HG02763 (cell line): ENCODE measurements at regions not wholly inside any gene's neighbourhood (a gene's known extent, or its start where the extent isn't known, plus 50 kb on each side); places are given as distances from the start of the nearest gene placed in this dataset.
"Not testable (repeated sequence)": the region's sequence is repeated elsewhere in the genome, so short reads cannot be mapped to it uniquely, and the experiment has no call there.

ENCODE experiments used
- ATAC-seq: cut with Tn5 transposase; IDR thresholded peaks from one replicate; pipeline ENCODE4 v1.9.1; 2021; ENCODE audit warnings: mild to moderate bottlenecking, moderate library complexity; ENCODE audit not compliant: unreplicated experiment

DNA sequence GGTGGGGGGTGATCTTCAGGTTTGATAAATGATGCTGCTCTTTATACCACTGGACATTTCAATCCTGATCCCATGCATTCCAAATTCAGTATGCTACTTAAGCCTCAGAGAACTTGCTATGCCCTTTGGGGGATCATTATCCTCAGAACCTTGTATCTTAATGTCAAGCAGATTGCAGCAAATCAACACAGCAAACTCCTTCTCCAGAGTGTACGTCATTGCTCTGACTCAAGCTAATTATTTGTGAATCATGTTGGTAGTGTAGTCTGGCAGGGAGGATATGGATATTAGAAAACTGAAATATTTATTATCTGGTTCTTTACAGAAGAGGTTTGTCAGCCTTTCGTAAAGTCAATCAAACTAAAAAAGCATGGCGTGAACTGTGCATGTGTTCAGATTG is 562.5 kb upstream of the FAM98A start:
- ATAC-seq, result no peak

DNA sequence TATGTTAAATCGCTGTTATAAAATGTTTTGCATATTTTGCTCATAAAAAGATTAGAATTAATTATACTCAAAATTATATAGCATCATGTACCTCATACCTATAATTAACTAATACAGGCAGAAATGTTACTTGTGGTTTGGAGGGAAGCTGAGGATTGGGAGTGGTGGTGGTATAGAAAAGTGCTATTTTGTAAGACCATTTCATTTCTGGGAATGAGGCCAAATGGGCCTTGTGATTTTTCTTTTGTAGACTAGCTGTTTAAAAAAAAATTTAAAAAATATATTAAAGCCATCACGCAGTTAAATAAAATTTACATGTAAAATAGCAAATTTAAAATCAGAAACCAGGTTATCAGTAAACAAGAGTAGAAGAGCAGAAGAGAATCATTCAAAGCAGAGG is 560.8 kb upstream of the FAM98A start:
- ATAC-seq, result no peak

DNA sequence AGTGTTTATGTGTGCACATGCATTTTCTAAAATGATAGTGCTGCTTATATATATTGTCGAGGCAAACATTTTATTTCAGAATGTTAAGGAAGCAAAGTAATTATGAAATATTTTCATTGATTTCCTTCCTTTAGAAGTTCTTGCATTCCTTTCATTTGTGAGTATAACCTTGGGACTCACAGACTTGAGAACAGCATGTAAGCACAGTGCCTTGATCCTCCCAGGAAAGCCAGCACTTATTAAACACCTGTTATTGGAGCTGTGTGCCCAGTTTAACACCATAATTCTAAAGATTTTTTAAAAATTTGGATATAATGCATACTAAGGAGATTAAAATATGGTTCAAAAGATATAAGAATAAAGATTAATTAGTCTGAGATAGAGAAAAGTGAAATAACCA is 554.4 kb upstream of the FAM98A start:
- ATAC-seq, result no peak

DNA sequence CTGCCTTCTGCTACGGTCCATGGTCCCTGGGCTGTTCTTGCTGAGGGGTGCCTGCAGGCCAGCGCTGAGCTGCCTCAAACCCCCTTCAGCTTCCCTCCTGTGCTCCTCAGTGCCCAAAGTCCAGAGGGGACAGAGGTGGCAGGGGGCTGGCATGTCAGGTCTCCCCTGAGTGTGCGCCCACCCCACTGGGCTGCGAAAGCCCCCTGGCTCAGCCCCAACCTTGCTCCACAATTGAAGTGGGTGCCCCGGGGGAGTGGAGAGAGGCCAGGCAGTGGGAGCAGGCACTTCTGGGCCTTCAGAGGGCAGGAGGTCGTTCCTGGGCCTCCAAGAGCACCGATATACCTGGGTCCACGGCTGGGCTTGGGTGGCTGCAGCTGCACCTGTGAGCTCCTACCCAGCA is 548.7 kb upstream of the FAM98A start:
- no peak for ATAC-seq

DNA sequence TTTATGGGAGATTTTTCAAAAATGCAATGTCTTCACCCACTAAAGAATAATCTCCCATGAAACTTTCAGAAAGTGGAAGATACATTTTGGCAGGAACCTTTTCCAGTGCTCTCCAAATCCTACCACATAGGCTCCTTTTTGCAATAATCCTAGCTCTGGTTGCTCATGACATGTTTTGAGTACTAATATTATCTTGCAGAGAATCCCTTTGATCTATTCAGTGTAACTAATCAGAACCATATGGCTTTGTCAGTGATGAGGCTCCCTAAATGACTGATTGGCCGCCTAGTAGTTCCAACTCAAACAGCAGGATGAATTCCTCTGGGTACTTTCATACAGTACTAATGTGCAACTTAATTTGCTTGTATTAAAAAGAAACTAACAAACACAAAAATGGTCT is 544.0 kb upstream of the FAM98A start:
- no peak for ATAC-seq

DNA sequence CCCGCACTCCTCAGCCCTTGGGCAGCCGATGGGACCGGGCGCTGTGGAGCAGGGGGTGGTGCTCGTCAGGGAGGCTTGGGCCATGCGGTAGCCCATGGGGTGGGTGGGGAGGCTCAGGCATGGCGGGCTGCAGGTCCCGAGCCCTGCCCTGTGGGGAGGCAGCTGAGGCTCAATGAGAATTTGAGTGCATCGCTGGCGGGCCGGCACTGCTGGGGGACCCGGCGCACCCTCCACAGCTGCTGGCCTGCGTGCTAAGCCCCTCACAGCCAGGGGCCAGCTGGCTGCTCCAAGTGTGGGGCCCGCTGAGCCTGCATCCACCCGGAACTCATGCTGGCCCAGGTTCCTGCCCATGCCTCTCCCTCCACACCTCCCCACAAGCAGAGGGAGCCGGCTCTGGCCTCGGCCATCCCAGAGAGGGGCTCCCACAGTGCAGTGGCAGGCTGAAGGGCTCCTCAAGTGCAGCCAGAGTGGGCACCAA is 543.5 kb upstream of the FAM98A start:
- ATAC-seq, result not testable (repeated sequence)

DNA sequence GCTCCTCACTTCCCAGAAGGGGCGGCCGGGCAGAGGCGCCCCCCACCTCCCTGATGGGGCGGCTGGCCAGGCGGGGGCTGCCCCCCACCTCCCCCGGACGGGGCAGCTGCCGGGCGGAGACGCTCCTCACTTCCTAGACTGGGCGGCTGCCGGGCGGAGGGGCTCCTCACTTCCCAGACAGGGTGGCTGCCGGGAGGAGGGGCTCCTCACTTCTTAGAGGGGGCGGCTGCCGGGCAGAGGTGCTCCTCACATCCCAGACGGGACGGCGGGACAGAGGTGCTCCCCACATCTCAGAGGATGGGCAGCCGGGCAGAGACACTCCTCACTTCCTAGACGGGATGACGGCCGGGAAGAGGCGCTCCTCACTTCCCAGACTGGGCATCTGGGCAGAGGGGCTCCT is 534.0 kb upstream of the FAM98A start:
- ATAC-seq, result not testable (repeated sequence)

DNA sequence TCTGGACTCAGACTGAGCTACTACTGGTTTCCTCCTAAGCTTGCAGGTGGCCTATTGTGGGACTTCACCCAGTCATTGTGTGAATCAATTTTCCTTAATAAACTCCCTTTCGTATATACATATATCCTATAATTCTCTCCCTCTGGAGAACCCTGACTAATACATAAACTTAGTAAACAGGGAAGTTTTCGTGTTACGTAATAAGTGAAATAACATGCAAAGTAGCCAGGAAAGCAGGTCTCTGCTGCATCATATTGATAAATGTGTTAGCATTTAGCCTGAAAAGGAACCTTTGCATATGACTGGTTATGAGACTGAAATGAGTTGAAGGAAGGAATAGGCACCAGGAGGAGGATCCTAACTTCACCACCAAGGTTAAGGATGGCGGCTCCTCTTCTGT is 527.2 kb upstream of the FAM98A start:
- ATAC-seq, result no peak

DNA sequence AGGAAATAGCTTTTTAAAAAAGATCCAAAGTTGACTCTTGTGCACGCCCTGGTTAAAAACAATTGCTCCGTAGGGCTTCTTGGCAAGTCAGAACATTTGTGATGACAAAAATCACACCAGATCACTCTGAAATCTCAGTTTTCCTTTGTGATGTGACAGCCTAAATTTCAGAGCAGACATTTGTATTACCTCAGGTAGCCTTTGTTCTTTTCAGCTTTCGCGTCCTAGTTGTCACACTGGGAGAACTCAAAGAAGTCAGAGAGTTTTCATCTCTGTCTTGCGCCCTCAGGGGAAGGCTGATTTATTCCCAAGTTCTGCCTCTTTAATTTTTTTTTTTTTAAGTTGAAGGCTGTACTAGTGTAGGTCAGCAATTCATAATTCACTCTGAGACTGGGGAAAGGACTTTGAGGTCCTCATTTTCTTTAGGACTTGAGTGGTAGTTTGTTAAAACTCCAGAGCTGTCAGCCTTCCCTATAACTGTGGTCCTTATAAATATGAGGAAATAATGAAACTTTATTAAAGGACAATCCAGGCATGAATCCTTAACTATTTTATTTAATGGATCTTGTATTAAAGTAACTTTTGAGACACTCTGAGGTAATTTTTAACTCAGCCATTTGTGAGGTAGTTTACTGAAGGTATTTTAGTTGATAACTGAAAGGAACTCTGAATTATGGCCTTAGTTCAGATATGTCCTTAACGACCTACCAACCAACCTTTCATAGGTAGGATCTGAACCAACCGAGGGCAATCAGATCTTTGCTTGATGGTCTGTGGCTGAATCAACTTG is 525.1 kb upstream of the FAM98A start:
- ATAC-seq, result no peak

DNA sequence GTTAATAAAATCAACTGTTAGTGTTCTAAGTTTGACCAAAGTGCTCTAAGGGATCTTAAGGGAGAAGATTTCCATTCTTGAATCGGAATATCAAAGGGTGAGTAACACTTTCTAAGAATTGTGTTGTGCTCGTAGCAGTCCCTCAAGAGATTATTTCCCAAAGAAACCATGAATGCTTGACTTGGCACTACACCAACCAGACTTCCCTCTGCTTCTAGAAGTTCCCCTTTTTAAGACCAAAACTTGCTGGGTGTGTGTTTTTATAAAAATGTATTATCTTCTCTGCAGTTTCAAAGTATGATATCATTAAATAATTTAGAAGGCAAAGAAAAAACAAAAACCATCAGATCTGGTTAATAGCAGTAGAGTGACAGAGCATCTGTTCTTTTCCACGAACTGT is 522.0 kb upstream of the FAM98A start:
- no peak for ATAC-seq

DNA sequence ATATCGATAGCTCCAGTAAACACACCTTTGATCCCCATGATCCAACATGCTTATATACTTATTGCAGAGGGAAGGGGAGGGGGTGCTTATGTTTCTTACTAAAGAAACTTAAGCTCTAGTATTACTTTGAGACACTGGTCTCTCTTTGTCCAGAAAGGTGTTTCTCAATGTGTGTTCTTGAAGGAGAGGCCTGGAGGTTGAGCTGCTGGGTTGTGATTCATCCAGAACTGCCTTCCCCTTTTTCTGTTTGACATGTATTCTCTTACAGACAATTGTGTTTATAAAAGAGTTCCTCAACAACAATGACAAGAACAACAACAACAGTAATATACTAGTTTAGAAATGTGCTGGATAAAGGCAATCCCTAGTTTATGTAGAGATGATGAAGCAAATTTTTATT is 516.0 kb upstream of the FAM98A start:
- ATAC-seq, result no peak

DNA sequence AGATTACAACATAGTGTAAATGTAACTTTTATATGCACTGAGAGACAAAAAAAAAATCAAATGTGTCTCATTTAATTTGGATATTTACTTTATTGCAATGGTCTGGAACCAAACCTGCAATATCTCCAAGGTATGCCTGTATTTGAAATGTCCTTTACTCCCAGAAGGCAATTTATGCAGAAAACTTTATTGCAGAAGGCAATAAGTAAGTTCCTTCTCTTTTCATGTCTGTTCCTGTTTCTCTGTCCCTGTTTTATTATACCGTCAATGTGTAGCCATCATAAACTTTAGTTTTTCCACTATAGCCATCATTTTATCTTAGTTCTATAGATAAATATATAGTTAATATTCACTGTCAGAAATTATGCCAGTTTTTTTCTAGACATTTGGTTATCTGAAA is 513.1 kb upstream of the FAM98A start:
- no peak for ATAC-seq

DNA sequence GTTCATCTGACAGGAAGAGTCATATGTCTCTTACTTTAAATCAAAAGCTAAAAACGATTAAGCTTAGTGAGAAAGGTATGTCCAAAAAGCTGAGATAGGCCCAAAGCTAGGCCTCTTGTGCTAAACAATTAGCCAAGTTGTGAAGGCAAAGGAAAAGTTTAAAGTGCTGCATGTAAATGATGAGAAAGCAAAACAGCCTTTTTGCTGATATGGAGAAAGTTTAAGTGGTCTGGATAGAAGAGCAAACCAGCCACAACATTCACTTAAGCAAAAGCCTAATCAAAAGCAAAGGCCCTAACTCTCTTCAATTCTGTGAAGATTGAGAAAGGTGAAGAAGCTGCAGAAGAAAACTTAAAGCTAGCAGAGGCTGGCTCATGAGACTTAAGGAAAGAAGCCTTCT is 511.3 kb upstream of the FAM98A start:
- ATAC-seq, result no peak

DNA sequence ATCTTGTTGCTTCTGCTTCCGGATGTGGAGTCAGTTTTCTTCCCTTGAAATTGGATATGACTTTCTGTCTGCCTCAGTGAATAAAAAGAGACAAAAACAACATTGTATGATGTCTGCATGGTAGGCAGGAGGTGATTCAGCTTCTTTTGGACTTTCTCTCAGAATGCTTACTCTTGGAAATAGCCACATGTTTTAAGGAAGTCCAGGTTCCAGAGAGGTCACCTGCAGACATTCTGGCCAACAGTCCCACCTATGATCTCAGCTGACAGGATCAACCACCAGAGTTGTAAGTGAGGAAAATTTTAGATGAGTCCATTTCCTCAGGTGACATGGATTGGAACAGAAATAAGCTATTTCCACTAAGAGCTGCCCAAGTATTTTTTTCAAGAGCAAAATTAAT is 508.7 kb upstream of the FAM98A start:
- no peak for ATAC-seq

DNA sequence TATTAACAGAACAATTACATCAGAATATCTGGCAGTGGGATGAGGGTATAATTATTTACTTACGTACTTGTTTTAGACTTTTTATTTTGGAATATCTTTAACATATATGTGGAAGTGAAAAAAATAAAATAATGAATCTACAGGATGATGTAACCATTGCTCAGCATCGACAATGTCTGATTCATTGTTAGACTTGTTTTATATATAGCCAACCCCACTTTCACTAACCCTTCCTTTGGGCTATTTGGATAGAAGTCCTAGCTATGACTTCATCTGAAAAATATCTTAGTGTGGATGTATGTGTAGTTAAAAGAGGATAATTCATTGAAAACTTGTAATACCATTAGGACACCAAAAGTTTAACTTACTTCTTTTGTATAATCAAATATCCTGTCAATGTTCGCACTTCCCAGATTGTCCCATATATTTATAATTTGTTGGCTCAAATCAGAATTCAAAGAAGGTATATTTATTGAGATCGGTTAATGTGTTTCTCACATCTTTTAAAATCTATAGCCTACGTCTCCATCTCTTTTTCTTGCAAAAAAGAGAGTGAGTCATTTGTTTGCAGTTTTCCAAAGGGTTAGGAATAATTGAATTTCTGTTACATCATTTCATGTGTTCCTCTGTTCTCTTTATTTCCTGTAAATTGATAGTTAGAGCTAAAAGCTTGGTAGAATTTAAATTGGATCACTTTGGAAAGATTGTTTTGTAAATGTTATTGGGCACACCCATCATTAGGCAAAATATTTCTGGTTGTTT is 506.1 kb upstream of the FAM98A start:
- no peak for ATAC-seq

DNA sequence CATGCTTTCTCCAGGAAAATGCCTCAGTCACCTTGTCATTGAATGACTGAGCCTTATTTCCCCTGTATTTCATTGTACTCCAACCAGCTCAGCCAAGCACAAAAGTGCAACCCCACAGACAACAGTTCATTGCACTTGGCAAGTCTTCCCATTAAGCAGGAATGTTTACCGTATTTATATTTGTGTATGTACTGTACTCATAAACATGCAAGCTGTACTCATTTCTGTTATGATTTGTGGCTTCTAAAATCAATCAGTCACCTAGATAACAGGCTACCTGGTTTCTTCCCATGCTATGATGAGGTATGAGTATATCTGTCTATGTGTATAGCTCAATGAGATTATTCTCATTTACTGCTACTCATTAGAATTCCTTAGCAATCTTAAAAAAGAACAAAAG is 505.5 kb upstream of the FAM98A start:
- ATAC-seq, result no peak

DNA sequence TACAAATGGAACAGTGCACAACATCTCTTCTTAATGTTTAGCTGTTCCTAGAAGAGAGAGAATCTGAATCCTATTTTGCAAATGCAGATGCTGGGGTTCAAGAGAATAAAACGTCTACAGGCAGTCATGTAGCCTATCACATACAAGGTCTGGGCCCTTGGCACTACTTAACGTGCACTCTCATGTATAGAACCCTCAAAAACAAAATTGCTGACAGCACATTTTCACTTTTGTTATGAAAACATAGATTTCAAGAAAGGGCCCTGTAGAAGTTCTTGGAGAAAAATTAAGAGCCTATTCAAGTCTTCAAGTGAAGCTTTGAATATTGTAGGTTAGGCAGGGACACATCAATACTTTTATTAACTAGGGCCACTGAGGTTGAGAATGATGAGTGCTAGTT is 504.3 kb upstream of the FAM98A start:
- ATAC-seq, result no peak

DNA sequence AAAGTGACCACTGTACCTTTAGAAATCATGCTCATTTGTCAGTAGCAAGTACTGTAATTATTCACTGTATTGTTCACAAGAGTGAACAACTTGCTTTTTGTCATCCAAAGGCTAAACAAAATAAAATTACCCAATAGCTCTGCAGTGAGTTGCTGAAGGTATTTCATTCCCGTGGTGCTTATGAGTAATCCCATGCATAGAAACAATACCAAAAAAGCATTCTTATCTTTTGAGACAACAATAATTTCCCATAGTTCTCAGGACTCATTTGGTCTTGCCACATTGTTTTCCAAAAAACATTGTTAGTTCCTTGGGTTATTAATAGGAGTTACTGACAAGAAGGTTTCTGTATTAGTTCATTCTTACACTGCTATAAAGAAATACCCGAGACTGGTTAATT is 503.2 kb upstream of the FAM98A start:
- ATAC-seq, result no peak

DNA sequence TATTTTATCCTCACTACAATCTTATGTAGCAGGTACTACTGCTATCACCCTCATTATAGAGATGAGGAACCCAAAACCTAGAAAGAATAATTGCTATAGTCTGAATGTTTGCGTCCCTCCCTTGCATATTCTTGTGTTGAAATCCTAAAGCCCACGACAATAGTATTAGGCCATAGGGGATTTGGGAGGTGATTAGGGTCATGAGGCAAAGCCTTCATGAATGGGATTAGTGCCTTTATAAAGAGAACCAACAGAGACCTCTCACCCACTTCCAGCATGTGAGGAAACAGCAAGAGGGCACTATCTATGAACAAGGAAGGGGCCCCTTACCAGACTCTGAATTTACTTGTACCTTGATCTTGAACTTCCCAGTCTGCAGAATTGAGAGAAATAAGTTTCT is 500.3 kb upstream of the FAM98A start:
- ATAC-seq, result no peak

DNA sequence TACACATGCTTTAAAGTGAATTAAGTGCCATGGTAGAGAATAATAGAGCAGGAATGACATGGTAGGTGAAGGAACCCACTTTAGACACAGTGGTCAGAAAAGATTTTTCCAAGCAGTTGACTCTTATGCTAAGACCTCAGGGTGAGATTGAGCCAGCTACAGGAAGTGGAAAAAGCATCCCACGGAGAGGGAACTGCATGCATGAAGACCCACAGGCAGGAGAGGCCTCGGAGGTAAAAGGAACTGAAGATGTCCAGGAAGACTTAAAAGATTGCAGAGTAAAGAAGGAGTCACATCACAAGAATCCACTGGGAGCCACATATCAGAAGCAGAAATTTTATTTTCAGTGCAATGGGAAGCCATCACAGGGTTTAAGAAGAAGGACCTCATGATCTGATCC is 499.2 kb upstream of the FAM98A start:
- no peak for ATAC-seq

DNA sequence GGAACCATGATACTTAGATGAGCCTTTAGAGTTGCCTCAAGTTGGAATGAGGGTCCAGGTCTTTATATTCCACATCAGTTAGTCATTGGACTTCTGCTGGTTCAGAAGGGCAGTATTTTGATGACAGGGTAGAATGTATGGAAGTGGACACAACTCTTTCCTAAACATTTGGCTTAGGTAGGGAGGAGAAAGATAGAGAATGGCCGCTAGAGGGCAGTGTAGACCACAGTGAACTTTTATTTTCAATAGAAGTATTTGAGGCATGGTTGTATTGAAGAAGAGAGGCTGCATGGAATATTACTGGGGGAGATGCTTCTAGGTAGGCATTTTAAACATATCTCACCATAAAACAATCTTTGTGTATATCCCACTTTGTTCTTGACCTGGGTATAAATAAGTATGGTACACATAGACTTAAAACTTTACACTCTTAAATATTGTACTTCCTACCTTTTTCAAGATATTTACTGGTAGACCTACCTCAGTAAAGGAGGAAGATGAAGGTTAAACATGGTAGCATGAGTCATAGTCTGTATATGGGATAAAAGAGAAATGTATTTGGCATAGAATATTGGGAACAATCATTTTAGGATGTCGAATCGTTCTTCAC is 497.6 kb upstream of the FAM98A start:
- peak; percentile 47 for ATAC-seq

DNA sequence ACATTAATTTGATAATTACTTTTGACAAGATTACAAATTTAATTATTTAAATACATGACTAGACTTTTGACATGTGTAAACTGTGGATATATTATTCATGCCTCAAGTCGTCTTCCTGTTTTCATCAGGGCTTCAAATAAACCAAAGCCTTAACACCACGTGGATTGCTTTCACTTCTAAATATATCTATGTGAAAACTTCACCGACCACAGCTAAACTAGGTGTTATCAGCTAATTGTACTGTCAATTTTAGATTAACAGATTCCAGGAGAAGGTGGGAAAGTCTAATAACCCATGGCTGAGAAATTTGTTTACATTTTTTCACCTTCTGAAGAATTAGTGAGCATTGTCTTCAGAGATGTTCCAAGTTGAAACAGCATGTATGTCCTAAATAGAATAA is 494.7 kb upstream of the FAM98A start:
- no peak for ATAC-seq
